Pancreas (tissue), 10 donors: ENCODE measurements at regions not wholly inside any gene's neighbourhood (a gene's known extent, or its start where the extent isn't known, plus 50 kb on each side); places are given as distances from the start of the nearest gene placed in this dataset.

Source experiments
- ATAC-seq, 4 donors: fragments of 200-7000 bp; cut with Tn5 transposase; one replicate each; pipeline versions ENCODE4 v1.8.0 to v1.9.1; 2020; ENCODE audit warnings: mild to moderate bottlenecking in 4 of 4, moderate library complexity in 4 of 4
- DNase-seq, 6 donors: peaks; one replicate each; pipeline ENCODE4 v3.0.0-alpha.2; 2020
- FAIRE-seq: peaks from 2 replicates; lab custom pipeline; 2012; peaks lifted over from hg19 to GRCh38; lab: Jason Lieb, UNC
- H3K27ac ChIP-seq, 4 donors: fragments of 200-600 bp; sonication (generic); 1 replicate in 3 of 4; 2 replicates in 1 of 4; pipeline versions ENCODE4 v1.5.0 to v1.8.0; 2020
- H3K27me3 ChIP-seq, 4 donors: fragments of 200-600 bp; one replicate each; pipeline ENCODE4 v1.8.0; 2021
- H3K36me3 ChIP-seq, 3 donors: fragments of 200-600 bp; sonication (generic) in 1 of 3; one replicate each; pipeline versions ENCODE4 v1.5.0 to v1.8.0; 2020 to 2021
- H3K4me1 ChIP-seq, 3 donors: fragments of 200-600 bp; one replicate each; pipeline ENCODE4 v1.8.0; 2021
- H3K4me3 ChIP-seq, 4 donors: fragments of 200-600 bp; sonication (generic) in 2 of 4; one replicate each; pipeline versions ENCODE4 v1.5.0 to v1.8.0; 2020 to 2021
- H3K9me3 ChIP-seq, 4 donors: fragments of 200-600 bp; one replicate each; pipeline ENCODE4 v1.8.0; 2021
- CTCF ChIP-seq, 4 donors: fragments of 200-600 bp; sonication (generic) in 3 of 4; IDR thresholded peaks; one replicate each; pipeline versions ENCODE4 v1.5.0 to v1.8.0; 2021; ENCODE audit warnings: antibody characterized with exemption in 4 of 4
- WGBS, 2 donors: extraction: QIAGEN DNeasy Blood & Tissue Kit; methylation state at CpG; one replicate each; pipeline ENCODE4 v1.1.7; 2013; 5-methylcytosine and 5-hydroxymethylcytosine counted together
- intact Hi-C, 3 donors: fragments of 100-400 bp; cut with DNase I; formaldehyde crosslinking; loops; one replicate each; pipeline versions ENCODE4 v1.11.1 to v1.14.2; 2022
- donor health status: healthy with polysubstance abuse.
- donor health status: DM: no; HTN: no; CAD: no; lungs with moderate emphysema.
- donor health status: DM: no; HTN: no; CAD: no.
- donor health status: control.
- donor health status: control.
- donor health status: Bipolar disorder and iron deficiency.
- donor health status: DM: yes; HTN: yes; CAD: no.
- donor health status: DM: no; HTN: no; CAD: no.
- donor health status: DM: no; HTN: no; CAD: no.
- donor health status: DM: yes; HTN: yes; CAD: no.

GRCh38 chr10:128422999-128423398 is 296.8 kb upstream of the MKI67 start:
- TF ChIP-seq CTCF (IDR thresholded peaks at IDR 0.05), result no peak
- H3K36me3 ChIP-seq, result no peaks in the 10 kb centered on the region
- no peaks in the 10 kb centered on the region for H3K27me3 ChIP-seq
- ATAC-seq (no peak), DNase-seq (no peak), FAIRE-seq (no peak)
- no peaks in the 10 kb centered on the region for H3K4me1 ChIP-seq
- 74 to 86% methylated on average over 5 of the region's 5 CpGs for WGBS, 2 donors
- no peak overlapping the region for H3K4me3 ChIP-seq
- intact Hi-C loops, result no loop called here
- H3K9me3 ChIP-seq, result no peaks in the 10 kb centered on the region
- H3K27ac ChIP-seq, result no peak overlapping the region

DNA sequence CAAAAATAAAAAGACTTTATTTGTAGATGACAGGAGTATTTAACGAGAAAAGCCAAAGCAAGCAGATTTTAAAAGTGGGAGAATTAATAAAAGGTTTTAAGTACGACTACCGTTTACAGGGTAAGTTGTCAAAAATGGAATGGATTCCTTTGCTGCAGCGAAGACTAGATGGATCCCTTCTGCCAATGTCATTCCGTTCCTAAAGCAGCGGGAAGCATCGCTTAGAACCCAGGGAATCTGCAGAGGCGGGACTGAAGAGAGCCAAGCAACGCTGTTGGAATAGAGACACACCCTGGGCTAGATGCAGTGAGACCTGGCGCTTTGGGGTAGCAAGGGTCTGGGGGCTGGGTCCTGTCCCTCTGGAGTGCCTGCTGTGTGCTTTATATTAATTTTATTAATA is 303.1 kb upstream of the MKI67 start:
- intact Hi-C loops, result no loop called here
- FAIRE-seq, result no peak
- 51 to 61% methylated on average over 10 of the region's 10 CpGs for WGBS, 2 donors
- Histone ChIP-seq H3K9me3 (no peaks in the 10 kb centered on the region), H3K27me3 (no peaks in the 10 kb centered on the region), H3K4me3 (no peak overlapping the region), H3K27ac (no peak overlapping the region), H3K36me3 (no peaks in the 10 kb centered on the region), H3K4me1 (no peaks in the 10 kb centered on the region)
- DNase-seq, result no peak
- TF ChIP-seq CTCF (IDR thresholded peaks at IDR 0.05), result no peak
- ATAC-seq, result no peak

- no peaks in the 10 kb centered on the region for H3K9me3 ChIP-seq
- FAIRE-seq, result no peak
- WGBS, 2 donors, result 25 to 26% methylated on average over 33 of the region's 33 CpGs
- H3K4me1 ChIP-seq, result no peaks in the 10 kb centered on the region
- H3K36me3 ChIP-seq, result no peaks in the 10 kb centered on the region
- H3K27ac ChIP-seq, result no peak overlapping the region
- TF ChIP-seq CTCF (IDR thresholded peaks at IDR 0.05), result no peak
- H3K27me3 ChIP-seq, result no peaks in the 10 kb centered on the region
- DNase-seq, result no peak
- intact Hi-C loops, result no loop called here
- H3K4me3 ChIP-seq, result no peak overlapping the region
- ATAC-seq, result no peak
These were observed 303.8 kb upstream of the MKI67 start for GRCh38 chr10:128429835-128430513.

GRCh38 chr10:128431083-128431482 is 304.9 kb upstream of the MKI67 start:
- no peak overlapping the region for H3K4me3 ChIP-seq
- WGBS, 2 donors, result 55 to 66% methylated on average over 12 of the region's 12 CpGs
- H3K27ac ChIP-seq, result no peak overlapping the region
- no peak for TF ChIP-seq CTCF (IDR thresholded peaks at IDR 0.05)
- FAIRE-seq, result no peak
- intact Hi-C loops, result no loop called here
- H3K36me3 ChIP-seq, result no peaks in the 10 kb centered on the region
- H3K27me3 ChIP-seq, result no peaks in the 10 kb centered on the region
- H3K9me3 ChIP-seq, result no peaks in the 10 kb centered on the region
- no peaks in the 10 kb centered on the region for H3K4me1 ChIP-seq
- ATAC-seq, result no peak
- DNase-seq, result no peak

DNA sequence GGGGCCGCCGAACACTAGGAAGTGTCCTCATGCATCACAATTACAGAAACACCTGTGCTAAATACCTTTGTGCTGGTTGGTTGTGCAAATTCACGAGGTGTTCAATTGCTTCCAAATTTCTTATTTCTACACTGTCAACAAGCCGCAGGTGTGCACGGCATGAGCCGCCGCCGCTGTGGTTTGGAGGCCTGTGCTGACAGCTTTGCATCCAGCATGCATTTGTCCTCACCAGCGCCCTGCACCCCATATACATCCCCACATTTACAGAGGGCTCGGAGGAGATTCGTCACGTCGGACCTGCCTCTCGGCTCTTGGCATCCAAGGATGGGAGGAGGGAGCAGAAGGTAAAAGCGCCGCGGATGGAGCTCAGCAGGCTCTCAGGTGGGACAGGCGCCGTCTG is 305.3 kb upstream of the MKI67 start:
- DNase-seq, result no peak

More for the DNA sequence above, 305.3 kb upstream of the MKI67 start:
- intact Hi-C loops, result no loop called here
- ATAC-seq (no peak), FAIRE-seq (no peak)
- no peak overlapping the region for H3K4me3 ChIP-seq
- no peaks in the 10 kb centered on the region for H3K4me1 ChIP-seq
- WGBS, 2 donors, result 60 to 64% methylated on average over 19 of the region's 19 CpGs
- no peaks in the 10 kb centered on the region for H3K36me3 ChIP-seq
- H3K27me3 ChIP-seq, result no peaks in the 10 kb centered on the region
- no peaks in the 10 kb centered on the region for H3K9me3 ChIP-seq
- H3K27ac ChIP-seq, result no peak overlapping the region
- no peak for TF ChIP-seq CTCF (IDR thresholded peaks at IDR 0.05)
